Esophagus muscularis mucosa (tissue), 4 donors: ENCODE measurements at regions not wholly inside any gene's neighbourhood (a gene's known extent, or its start where the extent isn't known, plus 50 kb on each side); places are given as distances from the start of the nearest gene placed in this dataset.

Experiments
- DNase-seq: peaks from one replicate; pipeline ENCODE4 v3.0.0-alpha.2; 2017; ENCODE audit errors: extremely low spot score
- H3K27ac ChIP-seq, 4 donors: fragments of 200-600 bp; sonication (generic); replicated peaks in 1 of 4; 1 replicate in 3 of 4; 2 replicates in 1 of 4; pipeline ENCODE4 v1.5.1; 2016 to 2019; ENCODE audit warnings: mild to moderate bottlenecking in 1 of 4
- H3K27me3 ChIP-seq, 4 donors: fragments of 200-600 bp; sonication (generic); one replicate each; pipeline versions ENCODE4 v1.5.1 to v1.6.0; 2016 to 2019
- H3K36me3 ChIP-seq, 4 donors: fragments of 200-600 bp; sonication (generic); one replicate each; pipeline ENCODE4 v1.5.1; 2016 to 2019
- H3K4me1 ChIP-seq, 4 donors: fragments of 200-600 bp; sonication (generic); one replicate each; pipeline ENCODE4 v1.5.1; 2016 to 2019
- H3K4me3 ChIP-seq, 4 donors: fragments of 200-600 bp; sonication (generic); 1 replicate in 2 of 4; 2 replicates in 2 of 4; pipeline ENCODE4 v1.5.1; 2016 to 2019; ENCODE audit warnings: mild to moderate bottlenecking in 4 of 4, moderate library complexity in 1 of 4
- H3K9me3 ChIP-seq, 4 donors: fragments of 200-600 bp; sonication (generic); 1 replicate in 3 of 4; 2 replicates in 1 of 4; pipeline ENCODE4 v1.5.1; 2016 to 2019
- EP300 ChIP-seq: sonication (generic); formaldehyde crosslinking; IDR thresholded peaks from one replicate; pipeline ENCODE4 v1.6.1; 2017; ENCODE audit warnings: antibody characterized with exemption
- POLR2A ChIP-seq: fragments of 450-650 bp; IDR thresholded peaks from one replicate; pipeline ENCODE4 v1.6.1; 2017; ENCODE audit warnings: antibody characterized with exemption, moderate library complexity, mild to moderate bottlenecking, low read depth
- POLR2AphosphoS5 ChIP-seq, 2 donors: sonication (generic); formaldehyde crosslinking; IDR thresholded peaks; one replicate each; pipeline ENCODE4 v1.6.1; 2017; ENCODE audit warnings: antibody characterized with exemption in 2 of 2
- WGBS: methylation state at CpG from one replicate; pipeline ENCODE4 v1.1.5; 2018; 5-methylcytosine and 5-hydroxymethylcytosine counted together
- intact Hi-C: fragments of 100-400 bp; cut with DNase I; formaldehyde crosslinking; loops from one replicate; pipeline ENCODE4 v1.15.1; 2023
- TF ChIP-seq, protein P1 (sequence below), 3 experiments: fragments of 200-600 bp in 2 of 3; fragments of 450-650 bp in 1 of 3; sonication (generic) in 2 of 3; IDR thresholded peaks; one replicate each; pipeline ENCODE4 v1.5.1; 2017 to 2019; ENCODE audit warnings: antibody characterized with exemption in 3 of 3, mild to moderate bottlenecking in 2 of 3, moderate library complexity in 1 of 3

DNA sequence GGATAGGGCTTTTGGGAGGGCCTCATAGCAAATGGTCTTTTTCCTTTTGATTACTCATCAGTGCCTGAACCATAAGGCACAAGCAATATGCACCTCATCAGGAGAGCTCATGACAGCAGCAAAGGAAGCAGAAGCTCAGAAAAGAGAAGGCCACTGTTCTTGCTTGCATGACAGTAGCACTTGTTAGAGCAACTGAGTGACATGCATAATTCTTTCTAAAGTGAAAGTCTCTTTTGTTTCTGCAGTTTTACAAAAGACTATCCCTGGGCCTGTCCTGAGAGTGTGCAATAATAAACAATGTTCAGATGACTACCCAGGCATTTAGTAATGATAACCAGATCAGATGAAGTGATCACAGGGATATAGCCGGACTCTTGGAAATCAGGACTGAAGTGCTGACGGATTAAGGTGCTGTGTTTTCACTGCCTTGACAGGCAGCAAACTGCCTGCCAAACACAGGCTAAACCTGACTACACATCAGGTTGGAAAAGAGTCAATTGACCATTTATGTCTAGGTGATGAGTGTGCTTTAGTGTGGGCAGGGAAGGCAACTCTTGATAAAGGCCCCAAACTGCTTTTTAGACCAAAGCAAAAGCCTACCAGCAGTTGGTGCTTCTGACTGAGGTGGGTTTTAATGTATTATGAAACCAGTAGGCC is 1860.3 kb downstream of the TP53TG3F start:
- H3K27me3 ChIP-seq = no peaks in the 10 kb centered on the region
- TF ChIP-seq EP300 = no peak
- TF ChIP-seq POLR2A = no peak
- TF ChIP-seq POLR2AphosphoS5 (IDR thresholded peaks at IDR 0.05) = no peak
- TF ChIP-seq, protein P1, sequence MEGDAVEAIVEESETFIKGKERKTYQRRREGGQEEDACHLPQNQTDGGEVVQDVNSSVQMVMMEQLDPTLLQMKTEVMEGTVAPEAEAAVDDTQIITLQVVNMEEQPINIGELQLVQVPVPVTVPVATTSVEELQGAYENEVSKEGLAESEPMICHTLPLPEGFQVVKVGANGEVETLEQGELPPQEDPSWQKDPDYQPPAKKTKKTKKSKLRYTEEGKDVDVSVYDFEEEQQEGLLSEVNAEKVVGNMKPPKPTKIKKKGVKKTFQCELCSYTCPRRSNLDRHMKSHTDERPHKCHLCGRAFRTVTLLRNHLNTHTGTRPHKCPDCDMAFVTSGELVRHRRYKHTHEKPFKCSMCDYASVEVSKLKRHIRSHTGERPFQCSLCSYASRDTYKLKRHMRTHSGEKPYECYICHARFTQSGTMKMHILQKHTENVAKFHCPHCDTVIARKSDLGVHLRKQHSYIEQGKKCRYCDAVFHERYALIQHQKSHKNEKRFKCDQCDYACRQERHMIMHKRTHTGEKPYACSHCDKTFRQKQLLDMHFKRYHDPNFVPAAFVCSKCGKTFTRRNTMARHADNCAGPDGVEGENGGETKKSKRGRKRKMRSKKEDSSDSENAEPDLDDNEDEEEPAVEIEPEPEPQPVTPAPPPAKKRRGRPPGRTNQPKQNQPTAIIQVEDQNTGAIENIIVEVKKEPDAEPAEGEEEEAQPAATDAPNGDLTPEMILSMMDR (IDR thresholded peaks at IDR 0.05) = no peak
- peaks cover 0 to 3% (median 0%) of the 10 kb centered on the region in 4 donors for H3K9me3 ChIP-seq
- no peaks in the 10 kb centered on the region for H3K4me1 ChIP-seq
- no peaks in the 10 kb centered on the region for H3K36me3 ChIP-seq
- intact Hi-C loops = no loop called here
- H3K27ac ChIP-seq = no peak overlapping the region
- WGBS = 33% methylated on average over 2 of the region's 2 CpGs
- H3K4me3 ChIP-seq = no peak overlapping the region
- peak; percentile 75 for DNase-seq

DNA sequence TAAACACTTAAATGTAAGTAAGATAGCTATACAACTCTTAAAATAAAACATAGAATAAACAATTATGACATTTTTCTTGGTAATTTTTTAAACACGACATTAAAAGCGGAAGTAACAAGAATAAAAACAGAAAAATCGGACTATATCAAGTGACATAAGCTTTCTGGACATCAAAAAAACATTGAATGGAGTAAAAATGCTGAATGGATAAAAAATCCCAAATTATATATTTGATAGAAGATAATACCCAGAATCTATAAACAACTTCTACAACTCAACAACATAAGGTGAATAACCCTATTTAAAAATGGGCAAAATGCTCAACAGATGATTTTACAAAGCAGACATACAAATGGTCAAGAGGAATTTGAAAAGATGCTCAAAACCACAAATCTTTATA is 1866.5 kb downstream of the TP53TG3F start:
- TF ChIP-seq POLR2AphosphoS5 (IDR thresholded peaks at IDR 0.05) (no peak), POLR2A (no peak), EP300 (no peak)
- TF ChIP-seq, protein P1 (IDR thresholded peaks at IDR 0.05) = no peak

DNA sequence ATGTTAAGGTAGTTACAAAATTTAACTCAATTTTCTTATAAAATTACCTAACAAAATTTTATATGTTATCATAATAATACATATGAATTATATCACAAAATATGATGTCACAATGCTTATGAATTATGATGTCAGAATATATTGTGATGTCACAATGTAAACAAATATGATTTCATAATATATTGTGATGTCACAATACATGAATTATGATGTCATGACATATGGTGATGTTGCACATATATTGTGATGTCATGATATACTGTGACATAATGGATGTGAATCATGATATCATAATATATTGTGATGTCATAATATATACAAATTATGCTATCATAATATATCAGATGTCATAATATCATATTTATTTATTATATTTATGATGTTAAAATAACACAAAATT is 1879.9 kb downstream of the TP53TG3F start:
- peaks cover 0 to 6% (median 0%) of the 10 kb centered on the region in 4 donors for H3K27me3 ChIP-seq
- intact Hi-C loops = no loop called here
- no peak for TF ChIP-seq POLR2AphosphoS5 (IDR thresholded peaks at IDR 0.05)
- TF ChIP-seq EP300 = no peak
- TF ChIP-seq, protein P1 (IDR thresholded peaks at IDR 0.05) = no peak
- TF ChIP-seq POLR2A = no peak
- H3K4me1 ChIP-seq = no peaks in the 10 kb centered on the region
- DNase-seq = no peak
- H3K36me3 ChIP-seq = no peaks in the 10 kb centered on the region
- H3K9me3 ChIP-seq = peaks cover 0 to 10% (median 6%) of the 10 kb centered on the region in 4 donors
- H3K4me3 ChIP-seq = no peak overlapping the region
- no peak overlapping the region for H3K27ac ChIP-seq

More for the DNA sequence above, 1866.5 kb downstream of the TP53TG3F start:
- DNase-seq = no peak
- Histone ChIP-seq H3K27ac (no peak overlapping the region), H3K36me3 (no peaks in the 10 kb centered on the region), H3K4me3 (no peak overlapping the region), H3K4me1 (no peaks in the 10 kb centered on the region), H3K27me3 (no peaks in the 10 kb centered on the region), H3K9me3 (peaks cover 0 to 8% (median 0%) of the 10 kb centered on the region in 4 donors)
- 65% methylated on average over 3 of the region's 3 CpGs for WGBS
- intact Hi-C loops = no loop called here

DNA sequence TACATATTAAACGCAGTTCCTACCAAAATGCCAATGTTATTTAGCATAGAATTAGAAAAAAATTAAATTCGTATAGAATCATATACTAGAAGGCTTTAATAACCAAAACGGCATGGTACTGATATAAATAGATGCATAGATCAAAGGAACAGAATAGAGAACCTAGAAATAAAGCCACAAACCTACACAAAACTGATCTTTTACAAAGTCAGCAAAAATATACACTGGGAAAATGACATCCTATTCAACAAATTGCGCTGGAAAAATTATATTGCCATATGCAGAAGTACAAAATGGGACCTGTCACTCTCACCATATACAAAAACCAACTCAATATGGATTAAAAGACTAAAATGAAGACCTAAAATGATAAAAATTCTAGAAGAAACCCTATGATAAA is 1882.6 kb downstream of the TP53TG3F start:
- Histone ChIP-seq H3K4me1 (no peaks in the 10 kb centered on the region), H3K27me3 (peaks cover 0 to 7% (median 0%) of the 10 kb centered on the region in 4 donors), H3K36me3 (no peaks in the 10 kb centered on the region), H3K4me3 (no peak overlapping the region), H3K27ac (no peak overlapping the region), H3K9me3 (peaks cover 0 to 19% (median 13%) of the 10 kb centered on the region in 4 donors)
- intact Hi-C loops = no loop called here
- no peak for DNase-seq
- WGBS = 37% methylated on average over 4 of the region's 4 CpGs
- no peak for TF ChIP-seq EP300
- no peak for TF ChIP-seq POLR2A
- no peak for TF ChIP-seq POLR2AphosphoS5 (IDR thresholded peaks at IDR 0.05)
- TF ChIP-seq, protein P1 (IDR thresholded peaks at IDR 0.05) = no peak
